ENCODE measurements at regions not wholly inside any gene's neighbourhood (a gene's known extent, or its start where the extent isn't known, plus 50 kb on each side); places are given as distances from the start of the nearest gene placed in this dataset.

DNA sequence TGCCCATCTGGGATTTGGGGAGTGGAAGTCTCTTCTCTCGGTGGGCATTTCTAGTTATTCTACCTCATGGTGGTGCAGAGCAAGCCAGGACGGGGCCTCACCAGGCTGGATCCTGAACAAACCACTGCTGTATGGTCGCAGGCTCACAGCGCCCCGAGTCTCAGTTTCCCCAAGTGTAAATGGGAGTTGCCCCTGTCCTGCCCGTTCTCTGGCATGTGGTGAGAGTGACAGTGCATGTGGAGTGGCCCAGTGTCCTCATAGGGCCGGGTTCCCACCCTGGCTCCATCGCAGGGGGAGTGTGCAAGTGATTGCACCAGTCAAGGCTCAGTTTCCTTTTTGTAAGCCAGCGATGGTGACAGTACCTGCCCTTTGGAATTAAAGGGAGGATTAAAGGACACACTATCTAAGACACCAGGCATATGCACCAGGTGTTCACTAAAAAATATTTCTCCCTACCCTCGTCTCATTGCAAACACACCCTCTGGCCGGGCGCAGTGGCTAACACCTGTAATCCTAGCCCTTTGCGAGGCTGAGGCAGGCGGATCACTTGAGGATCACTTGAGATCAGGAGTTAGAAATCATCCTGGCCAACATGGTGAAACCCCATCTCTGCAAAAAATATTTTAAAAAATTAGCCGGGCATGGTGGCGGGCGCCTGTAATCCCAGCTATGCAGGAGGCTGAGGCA, 173.3 kb upstream of the MYCN start:
- no peak for DNase-seq

DNA sequence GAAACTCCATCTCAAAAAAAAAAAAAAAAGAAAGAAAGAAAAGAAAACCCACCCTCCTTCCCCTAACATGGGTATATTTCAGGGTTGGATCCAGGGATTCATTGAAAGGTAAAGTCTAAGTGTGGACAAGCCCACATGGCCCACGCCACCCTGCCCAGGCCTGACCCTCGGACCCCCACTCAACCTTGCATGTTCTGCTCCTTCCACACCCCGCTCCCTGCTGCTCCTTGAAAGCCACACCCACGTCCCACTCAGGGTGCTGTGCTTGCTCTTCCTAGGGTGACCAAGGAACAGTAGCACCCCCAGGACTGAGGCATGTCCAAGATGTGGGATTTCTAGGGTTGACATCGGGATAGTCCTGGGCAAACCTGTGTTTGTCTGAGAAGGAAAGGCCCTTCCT, 172.7 kb upstream of the MYCN start:
- no peak for DNase-seq

DNA sequence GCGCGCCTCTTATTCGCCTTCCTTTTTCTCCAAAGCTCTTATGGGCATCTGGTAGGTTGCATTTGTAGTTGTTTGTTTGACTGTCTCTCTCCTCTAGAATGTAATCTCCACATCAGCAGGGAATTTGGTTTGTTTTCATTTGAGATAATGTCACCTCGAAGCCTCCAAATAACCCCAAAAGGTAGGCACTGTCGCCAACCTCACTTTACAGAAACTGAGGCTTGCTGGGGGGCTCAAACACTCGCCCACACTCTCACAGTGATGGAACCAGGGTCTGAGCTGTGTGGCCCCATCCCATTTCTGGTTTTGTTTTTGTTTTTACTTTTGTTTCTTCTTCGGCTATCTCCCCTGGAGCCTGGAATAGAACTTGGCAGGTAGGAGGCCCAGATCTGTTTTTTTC, 172.2 kb upstream of the MYCN start:
- DNase-seq: no peak

- DNase-seq: no peak
Observed at GRCh38 chr2:15768615-15769014, 171.7 kb upstream of the MYCN start.

DNA sequence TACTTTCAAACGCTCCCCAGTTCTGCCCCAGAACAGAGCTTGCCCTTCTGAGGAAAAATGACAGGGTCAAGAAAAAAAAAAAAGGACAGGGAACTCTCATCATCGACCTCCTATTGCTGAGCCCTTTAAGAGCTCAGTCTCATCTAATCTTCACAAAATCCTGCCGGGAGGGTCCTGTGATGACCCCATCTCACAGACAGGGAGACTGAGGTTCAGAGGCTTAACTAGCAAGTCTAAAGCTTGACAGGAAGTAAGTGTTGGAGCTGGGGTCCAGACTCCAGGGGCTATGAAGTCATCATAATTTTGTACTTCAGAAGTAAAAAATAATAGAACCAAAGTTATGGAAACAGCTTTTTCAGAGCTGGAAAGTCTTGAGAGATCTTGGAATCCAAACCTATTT, 171.1 kb upstream of the MYCN start:
- DNase-seq: no peak

- no peak for DNase-seq
Observed at GRCh38 chr2:15769676-15770547, 170.4 kb upstream of the MYCN start.

- DNase-seq: no peak
Observed at GRCh38 chr2:15770606-15771005, 169.7 kb upstream of the MYCN start.

DNA sequence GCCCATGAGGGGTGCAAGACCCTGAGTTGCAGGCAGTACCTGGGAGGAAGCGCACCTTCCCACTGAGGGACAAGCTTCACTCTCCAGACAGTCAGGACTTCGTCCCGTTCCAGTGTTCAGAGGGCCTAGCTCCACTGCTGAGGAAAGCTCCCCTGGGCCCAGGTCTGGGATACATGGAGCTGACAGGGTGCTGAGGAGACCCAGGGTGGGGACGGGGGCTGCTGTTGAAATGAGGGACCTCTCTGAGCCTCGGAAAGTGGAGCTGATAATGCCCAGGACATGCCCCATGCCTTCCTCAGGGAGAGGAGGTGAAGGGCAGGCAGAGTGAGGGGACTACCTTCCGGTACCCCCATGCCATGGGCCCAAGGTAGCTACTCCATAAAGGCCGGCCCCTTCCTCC, 169.2 kb upstream of the MYCN start:
- DNase-seq: no peak

DNA sequence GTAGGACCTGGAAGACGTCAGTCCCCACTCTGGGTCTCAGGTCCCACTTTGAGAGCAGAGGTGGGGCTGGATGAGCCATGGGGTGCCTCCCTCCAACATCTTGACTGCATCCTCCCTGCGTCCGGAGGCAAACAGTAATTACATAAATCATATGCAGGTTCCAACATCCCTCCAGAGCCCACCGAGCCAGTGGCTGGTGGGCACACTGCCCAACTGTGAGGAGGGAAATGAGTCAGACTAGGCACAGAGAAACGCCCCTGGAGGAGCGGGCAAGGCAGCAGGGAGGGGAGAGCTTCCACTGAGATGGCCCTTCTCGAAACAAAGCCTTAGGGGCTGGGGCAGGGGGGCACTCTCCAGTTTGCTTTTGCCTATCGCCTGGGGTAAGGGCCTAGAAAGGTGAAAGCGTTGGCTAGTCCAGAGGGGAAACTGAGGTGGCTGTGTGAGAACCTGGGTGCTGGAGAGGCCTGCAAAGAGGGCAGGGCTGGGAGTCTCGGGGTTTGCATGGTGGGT, 168.2 kb upstream of the MYCN start:
- no peak for DNase-seq

GRCh38 chr2:15772681-15773080, 167.7 kb upstream of the MYCN start:
- DNase-seq: no peak

- no peak for DNase-seq
Observed at GRCh38 chr2:15773204-15773603, 167.1 kb upstream of the MYCN start.

DNA sequence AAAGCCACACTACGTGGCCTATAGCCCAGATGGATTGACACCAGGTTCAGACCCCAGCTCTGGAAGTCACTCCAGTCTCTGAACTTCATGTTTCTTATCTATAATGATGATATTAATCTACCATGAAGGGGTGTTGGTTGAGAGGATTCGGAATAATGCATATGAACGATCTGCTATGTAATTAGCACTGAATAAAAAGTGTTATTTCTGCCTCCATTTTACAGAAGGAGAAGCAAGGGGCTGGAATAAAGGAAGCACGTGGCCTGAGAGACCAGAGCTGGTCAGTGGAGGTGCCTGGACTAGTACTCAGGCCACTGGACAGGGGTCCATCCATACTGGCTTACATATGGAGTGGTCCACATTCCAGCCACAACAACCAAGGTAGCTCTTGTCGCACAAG, 166.5 kb upstream of the MYCN start:
- DNase-seq: no peak

DNA sequence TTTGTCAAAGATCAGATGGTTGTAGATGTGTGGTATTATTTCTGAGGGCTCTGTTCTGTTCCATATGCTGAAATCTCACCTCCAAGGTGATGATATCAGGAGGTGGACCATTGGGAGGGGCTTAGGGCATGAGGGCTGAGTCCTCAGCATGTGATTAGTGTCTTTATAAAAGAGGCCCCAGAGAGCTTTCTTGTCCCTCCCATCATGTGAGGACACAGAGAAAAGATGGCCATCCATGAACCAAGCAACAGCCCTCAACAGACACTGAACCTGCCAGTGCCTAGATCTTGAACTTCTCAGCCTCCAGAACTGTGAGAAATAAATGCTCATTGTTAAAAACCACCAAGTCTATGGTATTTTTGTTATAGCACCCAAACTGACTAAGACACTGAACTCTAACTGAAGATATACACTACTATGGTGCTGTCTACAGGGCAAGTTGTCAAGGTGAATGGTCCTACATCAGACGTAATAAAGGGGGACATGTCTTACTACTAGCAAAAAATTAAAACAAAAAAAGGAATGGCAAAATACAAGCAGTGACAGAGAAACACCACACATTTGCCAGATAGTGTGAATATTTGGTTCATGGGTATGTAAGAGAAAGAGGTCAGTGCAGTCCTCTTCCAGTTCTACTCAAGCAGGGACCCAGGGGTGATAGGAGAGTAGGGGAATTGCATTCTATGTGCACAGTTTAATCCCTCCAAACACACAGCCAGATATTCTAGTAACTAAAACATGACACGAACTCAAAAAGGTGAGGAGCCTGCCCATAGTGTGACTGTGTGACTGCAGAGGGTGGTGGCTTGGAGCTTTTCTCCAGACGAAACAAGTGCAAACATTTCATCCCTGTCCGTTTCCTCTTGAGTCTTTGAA, 164.4 kb upstream of the MYCN start:
- no peak for DNase-seq

GRCh38 chr2:15776629-15776919, 163.8 kb upstream of the MYCN start:
- no peak for DNase-seq

DNA sequence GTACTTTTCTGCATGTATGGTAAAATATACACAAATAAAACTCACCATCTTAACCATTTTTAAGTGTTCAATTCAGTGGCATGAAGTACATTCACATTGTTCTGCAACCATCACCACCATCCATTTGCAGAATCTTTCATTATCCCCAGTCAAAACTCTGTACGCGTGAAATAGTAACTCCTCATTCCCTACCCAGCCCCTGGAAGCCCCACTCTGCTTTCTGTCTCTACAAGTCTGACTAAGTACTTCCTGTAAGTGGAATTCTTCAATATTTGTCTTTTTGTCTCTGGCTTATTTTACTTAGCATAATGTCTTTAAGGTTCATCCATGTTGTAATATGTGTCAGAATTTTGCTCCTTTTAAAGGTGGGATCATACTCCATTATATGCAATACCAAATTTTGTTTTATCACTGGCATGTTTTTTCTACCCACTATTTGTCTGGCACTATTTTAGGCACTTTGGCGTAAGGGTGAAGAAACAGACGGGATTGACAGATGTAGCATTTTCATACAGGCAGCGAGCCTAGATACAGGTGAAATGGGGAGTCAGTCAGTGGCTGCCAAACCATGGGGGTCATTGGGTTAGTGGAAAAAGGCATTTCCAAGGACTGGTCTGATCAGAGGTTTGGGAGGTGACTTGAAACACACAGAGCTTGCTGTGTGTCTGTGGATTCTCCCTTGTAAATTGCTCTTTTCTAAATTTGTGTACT, 163.2 kb upstream of the MYCN start:
- no peak for DNase-seq

DNA sequence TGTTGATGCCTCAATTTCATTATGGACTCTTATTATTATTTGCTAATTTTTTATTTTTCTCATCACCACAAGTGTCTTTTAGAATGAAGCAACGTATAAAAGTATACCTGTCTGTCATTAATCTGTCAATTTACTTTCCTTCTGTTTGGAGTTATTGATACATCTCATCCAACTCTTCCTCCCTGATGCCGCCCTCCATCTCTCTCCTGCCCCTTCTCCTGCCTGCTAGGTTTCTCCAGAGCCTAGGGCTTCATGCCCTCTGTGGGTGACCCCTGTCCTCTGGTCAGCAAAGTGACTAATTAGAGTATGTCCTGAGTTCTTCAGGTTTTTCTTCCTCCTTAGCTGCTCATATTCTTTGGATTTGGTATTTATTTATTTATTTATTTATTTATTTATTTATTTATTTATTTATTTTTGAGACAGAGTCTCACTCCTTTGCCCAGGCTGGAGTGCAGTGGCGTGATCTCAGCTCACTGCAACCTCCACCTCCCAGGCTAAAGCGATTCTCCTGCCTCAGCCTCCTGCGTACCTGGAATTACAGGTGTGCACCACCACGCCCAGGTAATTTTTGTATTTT, 162.5 kb upstream of the MYCN start:
- DNase-seq: no peak

- no peak for DNase-seq
Observed at GRCh38 chr2:15778529-15779219, 161.7 kb upstream of the MYCN start.

- no peak for DNase-seq
Observed at GRCh38 chr2:15779381-15780041, 160.8 kb upstream of the MYCN start.

- DNase-seq: no peak
Observed at GRCh38 chr2:15780234-15780633, 160.1 kb upstream of the MYCN start.

DNA sequence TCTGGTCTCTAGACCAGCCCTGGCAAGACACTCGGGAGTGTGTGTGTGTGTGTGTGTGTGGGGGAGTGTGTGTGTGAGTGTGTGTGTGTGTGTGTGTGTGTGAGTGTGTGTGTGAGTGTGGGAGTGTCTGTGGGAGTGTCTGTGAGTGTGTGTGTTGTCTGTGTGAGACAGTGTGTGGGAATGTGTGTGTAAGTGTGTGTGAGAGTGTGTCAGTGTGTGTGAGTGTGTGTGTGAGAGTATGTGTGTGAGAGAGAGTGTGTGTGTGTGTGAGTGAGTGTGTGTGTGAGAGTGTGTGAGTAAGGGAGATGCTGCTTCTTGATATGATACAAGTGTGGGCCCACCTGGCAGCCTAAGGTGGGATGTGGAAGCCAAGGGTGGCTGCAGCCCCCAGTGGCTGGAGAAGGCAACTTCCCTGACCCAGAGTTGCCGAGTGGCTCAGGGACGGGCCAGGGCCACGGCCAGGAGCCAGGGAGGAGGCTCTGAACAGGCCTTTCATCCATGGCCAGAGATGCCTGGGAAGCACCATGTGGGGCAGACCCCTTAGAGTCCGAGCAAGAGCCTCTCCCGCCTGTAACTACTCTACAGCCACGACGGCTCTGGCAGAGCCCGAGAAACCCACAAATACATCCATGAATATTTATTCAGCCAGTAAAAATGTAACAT, 159.3 kb upstream of the MYCN start:
- DNase-seq: no peak
